HCT116 (cell line): ENCODE measurements at regions not wholly inside any gene's neighbourhood (a gene's known extent, or its start where the extent isn't known, plus 50 kb on each side); places are given as distances from the start of the nearest gene placed in this dataset.

Source experiments
- ATAC-seq: fragments of 200-7000 bp; cut with Tn5 transposase; 2 replicates; pipeline ENCODE4 v1.9.1; 2020; ENCODE audit warnings: mild to moderate bottlenecking, moderate library complexity
- BruUV-seq: library from RNA; stranded (reverse); fragments of 400-500 nt; replicated peaks from 2 replicates; lab custom pipeline; 2021; lab: Mats Ljungman, UMichigan
- CTCF ChIA-PET: fragments of 300-600 bp; sonication (Branson Sonifier 250); formaldehyde crosslinking; loops from one replicate; lab custom pipeline; 2021; ENCODE audit warnings: antibody characterized with exemption; lab: Charles Lee
- POLR2A ChIA-PET: fragments of 300-600, 350-600 bp; sonication (Branson Sonifier 250); formaldehyde crosslinking; loops from one replicate; lab custom pipeline; 2021; ENCODE audit warnings: antibody characterized with exemption; lab: Charles Lee
- RAD21 ChIA-PET, 2 experiments: fragments of 300-600 bp; sonication (Branson Sonifier 250); formaldehyde crosslinking; loops; one replicate each; lab custom pipeline; 2023; ENCODE audit warnings: low total read pairs in 2 of 2; ENCODE audit not compliant: uncharacterized antibody in 2 of 2, unreplicated experiment in 2 of 2, low non-redundant PET in 1 of 2; lab: Charles Lee
- DNase-seq: peaks from one replicate; pipeline ENCODE4 v3.0.0-alpha.2; 2010; ENCODE audit warnings: low read depth, low spot score
- H2AFZ ChIP-seq: fragments of 200-600 bp; shearing (Covaris generic), sonication (generic); 2 replicates; pipeline ENCODE4 v1.6.1; 2017; ENCODE audit warnings: low read depth, mixed run types, mixed read lengths, antibody characterized with exemption, low read length; ENCODE audit not compliant: poor library complexity, severe bottlenecking
- H3K27ac ChIP-seq: 2 replicates; pipeline ENCODE4 v1.5.1; 2012; ENCODE audit warnings: low read depth, low read length
- H3K27me3 ChIP-seq: fragments of 200-600 bp; sonication (generic); 2 replicates; pipeline ENCODE4 v1.6.1; 2016; ENCODE audit warnings: mixed run types, low read length, mixed read lengths; ENCODE audit not compliant: insufficient read depth
- H3K36me3 ChIP-seq, 2 experiments: fragments of 200-500 bp in 1 of 2; fragments of 200-600 bp in 1 of 2; sonication (Bioruptor generic) in 1 of 2; sonication (generic) in 1 of 2; 2 replicates each; pipeline versions ENCODE4 v1.5.1 to v1.6.1; 2014 to 2016; ENCODE audit warnings: low read length in 2 of 2, inconsistent platforms in 1 of 2, mixed read lengths in 1 of 2, mixed run types in 1 of 2; ENCODE audit not compliant: insufficient read depth in 2 of 2, control insufficient read depth in 1 of 2
- H3K4me1 ChIP-seq, 2 experiments: fragments of 200-600 bp in 1 of 2; sonication (generic) in 1 of 2; 2 replicates each; pipeline versions ENCODE4 v1.5.1 to v1.6.1; 2012 to 2017; ENCODE audit warnings: low read length in 2 of 2, inconsistent platforms in 1 of 2, mild to moderate bottlenecking in 1 of 2, mixed read lengths in 1 of 2, mixed run types in 1 of 2, moderate library complexity in 1 of 2; ENCODE audit not compliant: insufficient read depth in 2 of 2, control insufficient read depth in 1 of 2
- H3K4me2 ChIP-seq: fragments of 200-600 bp; sonication (generic); 2 replicates; pipeline ENCODE4 v1.6.1; 2017; ENCODE audit warnings: mixed run types, low read length, mixed read lengths
- H3K4me3 ChIP-seq, 2 experiments: fragments of 200-600 bp in 1 of 2; sonication (generic) in 1 of 2; replicated peaks in 1 of 2; 2 replicates each; pipeline ENCODE4 v1.5.1; 2011 to 2016; ENCODE audit warnings: low read length in 2 of 2, control low read depth in 1 of 2, low read depth in 1 of 2, mild to moderate bottlenecking in 1 of 2, mixed read lengths in 1 of 2, mixed run types in 1 of 2
- H3K79me2 ChIP-seq: fragments of 200-600 bp; sonication (generic); 2 replicates; pipeline ENCODE4 v1.6.1; 2017; ENCODE audit warnings: mild to moderate bottlenecking, mixed run types, low read length, moderate library complexity, mixed read lengths; ENCODE audit not compliant: insufficient read depth
- H3K9ac ChIP-seq: fragments of 200-600 bp; sonication (generic); 2 replicates; pipeline ENCODE4 v1.6.1; 2016; ENCODE audit warnings: low read length, mixed read lengths
- H3K9me2 ChIP-seq: fragments of 200-600 bp; sonication (generic), shearing (Covaris generic); 2 replicates; pipeline ENCODE4 v1.6.1; 2017; ENCODE audit warnings: mixed run types, mild to moderate bottlenecking, moderate library complexity; ENCODE audit not compliant: insufficient read depth
- H3K9me3 ChIP-seq, 2 experiments: fragments of 200-500 bp in 1 of 2; fragments of 200-600 bp in 1 of 2; sonication (Bioruptor generic) in 1 of 2; sonication (generic) in 1 of 2; 2 replicates each; pipeline ENCODE4 v1.6.1; 2014 to 2017; ENCODE audit warnings: low read length in 2 of 2, mixed read lengths in 2 of 2, inconsistent platforms in 1 of 2, low read depth in 1 of 2, mild to moderate bottlenecking in 1 of 2, mixed run types in 1 of 2, moderate library complexity in 1 of 2; ENCODE audit not compliant: control insufficient read depth in 1 of 2, insufficient read depth in 1 of 2
- H4K20me1 ChIP-seq: fragments of 200-600 bp; sonication (generic), shearing (Covaris generic); 2 replicates; pipeline ENCODE4 v1.6.1; 2017; ENCODE audit warnings: mixed run types, mild to moderate bottlenecking, moderate library complexity; ENCODE audit not compliant: insufficient read depth
- CBX3 ChIP-seq: IDR thresholded peaks from 2 replicates; pipeline ENCODE4 v1.6.1; 2012; ENCODE audit warnings: low read depth
- EZH2 ChIP-seq: fragments of 200-600 bp; sonication (generic); IDR thresholded peaks from 2 replicates; pipeline ENCODE4 v1.6.1; 2017; ENCODE audit warnings: antibody characterized with exemption, mixed run types
- FOSL1 ChIP-seq: IDR thresholded peaks from 2 replicates; pipeline ENCODE4 v1.6.1; 2012; ENCODE audit warnings: low read depth
- JUND ChIP-seq: IDR thresholded peaks from 2 replicates; pipeline ENCODE4 v1.6.1; 2012
- RAD21 ChIP-seq: IDR thresholded peaks from 2 replicates; pipeline ENCODE4 v1.6.1; 2012; ENCODE audit warnings: low read depth, mild to moderate bottlenecking
- SP1 ChIP-seq: IDR thresholded peaks from 2 replicates; pipeline ENCODE4 v1.6.1; 2012; ENCODE audit warnings: low read depth
- SRF ChIP-seq: IDR thresholded peaks from 2 replicates; pipeline ENCODE4 v1.6.1; 2012; ENCODE audit warnings: low read depth
- TCF7L2 ChIP-seq: IDR thresholded peaks from 2 replicates; pipeline ENCODE4 v1.7.0; 2011; ENCODE audit warnings: borderline replicate concordance, inconsistent platforms; ENCODE audit not compliant: insufficient read depth, insufficient read length; ENCODE audit errors: extremely low read depth
- YY1 ChIP-seq: IDR thresholded peaks from 2 replicates; pipeline ENCODE4 v1.6.1; 2011; ENCODE audit warnings: low read length, low read depth, moderate library complexity, mild to moderate bottlenecking; ENCODE audit not compliant: insufficient replicate concordance; ENCODE audit errors: extremely low read depth
- ZFX ChIP-seq: fragments of 450-650 bp; IDR thresholded peaks from 2 replicates; pipeline ENCODE4 v1.6.1; 2017
- ZNF274 ChIP-seq: fragments of 200-500 bp; sonication (Bioruptor generic); IDR thresholded peaks from 2 replicates; pipeline ENCODE4 v1.6.1; 2014; ENCODE audit warnings: mild to moderate bottlenecking, low read depth, low read length, inconsistent platforms
- intact Hi-C: fragments of 100-400 bp; cut with micrococcal nuclease; formaldehyde crosslinking; loops from 2 replicates; pipeline ENCODE4 v1.10.0; 2022
- TF ChIP-seq, protein P1 (sequence below): IDR thresholded peaks from 2 replicates; pipeline ENCODE4 v1.6.1; 2011; ENCODE audit warnings: mild to moderate bottlenecking, low read length, moderate library complexity; ENCODE audit not compliant: insufficient replicate concordance; ENCODE audit errors: extremely low read depth
- TF ChIP-seq, protein P2 (sequence below), 3 experiments: fragments of 200-600 bp in 1 of 3; sonication (generic) in 1 of 3; IDR thresholded peaks in 2 of 3; conservative IDR thresholded peaks in 1 of 3; 2 replicates each; pipeline ENCODE4 v1.5.1; 2012 to 2017; ENCODE audit warnings: low read depth in 2 of 3, low read length in 2 of 3, antibody characterized with exemption in 1 of 3, borderline replicate concordance in 1 of 3, control low read depth in 1 of 3, mild to moderate bottlenecking in 1 of 3, mixed read lengths in 1 of 3, mixed run types in 1 of 3, moderate library complexity in 1 of 3; ENCODE audit not compliant: insufficient read depth in 1 of 3

DNA sequence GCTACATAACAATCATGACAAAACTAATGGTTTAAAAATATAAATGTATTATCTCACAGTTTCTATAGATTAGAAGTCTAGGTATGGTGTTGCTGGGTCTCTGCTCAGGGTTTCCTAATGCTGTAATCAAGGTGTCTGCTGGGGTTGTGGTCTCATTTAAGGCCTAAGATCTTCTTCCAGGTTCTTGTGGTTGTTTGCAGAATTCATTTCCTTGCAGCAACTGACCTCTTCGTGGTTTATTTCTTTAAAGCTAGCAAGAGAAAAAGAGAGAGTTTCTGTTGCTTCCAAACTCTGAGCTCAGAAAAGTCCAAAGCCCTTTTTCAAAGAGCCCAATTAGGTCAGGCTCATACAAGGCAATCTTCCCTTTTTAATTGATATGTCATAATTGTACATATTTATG, 452.7 kb upstream of the CCDC179 start:
- BruUV-seq: no TSS peak
- Histone ChIP-seq H3K27me3 (no peaks in the 10 kb centered on the region), H4K20me1 (no peaks in the 10 kb centered on the region), H3K4me2 (no peak overlapping the region), H3K9me2 (no peaks in the 10 kb centered on the region), H2AFZ (no peak overlapping the region), H3K9me3 (peaks cover 3 to 17% of the 10 kb centered on the region in 2 experiments; a peak in 2 of 4 replicates), H3K36me3 (no peaks in the 10 kb centered on the region), H3K4me1 (no peaks in the 10 kb centered on the region), H3K4me3 (no peak overlapping the region), H3K79me2 (no peaks in the 10 kb centered on the region), H3K27ac (no peak overlapping the region), H3K9ac (no peak overlapping the region)
- ChIA-PET RAD21 (no interaction called here), POLR2A (no interaction called here), CTCF (no interaction called here)
- TF ChIP-seq JUND (no peak), TCF7L2 (no peak), YY1 (no peak)
- TF ChIP-seq, protein P1, sequence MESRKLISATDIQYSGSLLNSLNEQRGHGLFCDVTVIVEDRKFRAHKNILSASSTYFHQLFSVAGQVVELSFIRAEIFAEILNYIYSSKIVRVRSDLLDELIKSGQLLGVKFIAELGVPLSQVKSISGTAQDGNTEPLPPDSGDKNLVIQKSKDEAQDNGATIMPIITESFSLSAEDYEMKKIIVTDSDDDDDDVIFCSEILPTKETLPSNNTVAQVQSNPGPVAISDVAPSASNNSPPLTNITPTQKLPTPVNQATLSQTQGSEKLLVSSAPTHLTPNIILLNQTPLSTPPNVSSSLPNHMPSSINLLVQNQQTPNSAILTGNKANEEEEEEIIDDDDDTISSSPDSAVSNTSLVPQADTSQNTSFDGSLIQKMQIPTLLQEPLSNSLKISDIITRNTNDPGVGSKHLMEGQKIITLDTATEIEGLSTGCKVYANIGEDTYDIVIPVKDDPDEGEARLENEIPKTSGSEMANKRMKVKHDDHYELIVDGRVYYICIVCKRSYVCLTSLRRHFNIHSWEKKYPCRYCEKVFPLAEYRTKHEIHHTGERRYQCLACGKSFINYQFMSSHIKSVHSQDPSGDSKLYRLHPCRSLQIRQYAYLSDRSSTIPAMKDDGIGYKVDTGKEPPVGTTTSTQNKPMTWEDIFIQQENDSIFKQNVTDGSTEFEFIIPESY: no peak
- intact Hi-C loops: no loop called here
- no peak for ATAC-seq
- no peak for DNase-seq

DNA sequence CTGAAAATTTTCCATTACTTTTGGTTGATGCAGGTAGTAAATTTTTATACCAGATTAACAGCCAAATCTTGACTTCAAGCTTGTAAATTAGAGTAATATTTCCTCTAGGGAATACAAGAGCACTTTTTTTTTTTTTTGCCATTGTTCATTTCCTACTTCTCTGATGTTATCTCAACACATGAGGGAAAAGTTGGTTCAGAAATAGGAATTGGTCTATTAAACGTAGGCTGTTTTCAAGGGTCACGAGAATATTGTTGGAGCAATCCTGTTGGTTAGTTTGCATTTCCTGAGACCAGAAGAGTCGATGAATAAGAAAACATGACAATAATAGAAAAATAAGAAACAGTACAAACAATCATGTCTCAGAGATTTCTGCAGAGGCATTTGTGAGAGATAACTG, 453.9 kb upstream of the CCDC179 start:
- ATAC-seq (no peak), DNase-seq (no peak)
- ChIA-PET CTCF (no interaction called here), POLR2A (no interaction called here), RAD21 (no interaction called here)
- H3K79me2 ChIP-seq: no peaks in the 10 kb centered on the region
- H3K9ac ChIP-seq: no peak overlapping the region
- no peaks in the 10 kb centered on the region for H4K20me1 ChIP-seq
- H2AFZ ChIP-seq: no peak overlapping the region
- H3K9me3 ChIP-seq: peaks cover 3 to 17% of the 10 kb centered on the region in 2 experiments; a peak in 2 of 4 replicates
- H3K27me3 ChIP-seq: no peaks in the 10 kb centered on the region
- TF ChIP-seq EZH2: no peak
- no peak for TF ChIP-seq SRF
- TF ChIP-seq CBX3: no peak
- TF ChIP-seq ZFX: no peak
- TF ChIP-seq RAD21: no peak
- TF ChIP-seq, protein P2, sequence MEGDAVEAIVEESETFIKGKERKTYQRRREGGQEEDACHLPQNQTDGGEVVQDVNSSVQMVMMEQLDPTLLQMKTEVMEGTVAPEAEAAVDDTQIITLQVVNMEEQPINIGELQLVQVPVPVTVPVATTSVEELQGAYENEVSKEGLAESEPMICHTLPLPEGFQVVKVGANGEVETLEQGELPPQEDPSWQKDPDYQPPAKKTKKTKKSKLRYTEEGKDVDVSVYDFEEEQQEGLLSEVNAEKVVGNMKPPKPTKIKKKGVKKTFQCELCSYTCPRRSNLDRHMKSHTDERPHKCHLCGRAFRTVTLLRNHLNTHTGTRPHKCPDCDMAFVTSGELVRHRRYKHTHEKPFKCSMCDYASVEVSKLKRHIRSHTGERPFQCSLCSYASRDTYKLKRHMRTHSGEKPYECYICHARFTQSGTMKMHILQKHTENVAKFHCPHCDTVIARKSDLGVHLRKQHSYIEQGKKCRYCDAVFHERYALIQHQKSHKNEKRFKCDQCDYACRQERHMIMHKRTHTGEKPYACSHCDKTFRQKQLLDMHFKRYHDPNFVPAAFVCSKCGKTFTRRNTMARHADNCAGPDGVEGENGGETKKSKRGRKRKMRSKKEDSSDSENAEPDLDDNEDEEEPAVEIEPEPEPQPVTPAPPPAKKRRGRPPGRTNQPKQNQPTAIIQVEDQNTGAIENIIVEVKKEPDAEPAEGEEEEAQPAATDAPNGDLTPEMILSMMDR (IDR thresholded peaks at IDR 0.05 in 2 of 3, conservative IDR thresholded peaks at IDR 0.05 in 1 of 3; ENCODE audit: borderline replicate concordance in 1 of 3, insufficient read depth in 1 of 3, low read depth in 2 of 3, low read length in 2 of 3): no peak
- no peak for TF ChIP-seq ZNF274
- no peak for TF ChIP-seq FOSL1
- TF ChIP-seq SP1: no peak
- H3K4me2 ChIP-seq: no peak overlapping the region
- no peaks in the 10 kb centered on the region for H3K36me3 ChIP-seq
- intact Hi-C loops: no loop called here
- no peaks in the 10 kb centered on the region for H3K9me2 ChIP-seq
- no peaks in the 10 kb centered on the region for H3K4me1 ChIP-seq
- no TSS peak for BruUV-seq
- H3K27ac ChIP-seq: no peak overlapping the region
- H3K4me3 ChIP-seq: no peak overlapping the region
